SU-DHL-6 (cell line): ENCODE measurements at regions not wholly inside any gene's neighbourhood (a gene's known extent, or its start where the extent isn't known, plus 50 kb on each side); places are given as distances from the start of the nearest gene placed in this dataset.

Experiments
- H2AFZ ChIP-seq: fragments of 200-600 bp; sonication (generic); 2 replicates; pipeline ENCODE4 v1.6.1; 2014; ENCODE audit warnings: low read depth, mild to moderate bottlenecking, moderate library complexity, mixed read lengths, antibody characterized with exemption, low read length; ENCODE audit not compliant: severe bottlenecking
- H3F3A ChIP-seq: fragments of 200-600 bp; shearing (Covaris generic); 2 replicates; pipeline ENCODE4 v1.6.0; 2016; ENCODE audit warnings: antibody characterized with exemption, mild to moderate bottlenecking; ENCODE audit not compliant: insufficient read depth
- H3K27ac ChIP-seq: fragments of 200-600 bp; sonication (generic); 2 replicates; pipeline ENCODE4 v1.5.1; 2016; ENCODE audit warnings: low read depth, mild to moderate bottlenecking, low read length, moderate library complexity, mixed read lengths
- H3K27me3 ChIP-seq: fragments of 200-600 bp; sonication (generic), shearing (Covaris generic); 2 replicates; pipeline ENCODE4 v1.6.0; 2014; ENCODE audit warnings: mild to moderate bottlenecking, low read length
- H3K36me3 ChIP-seq: fragments of 200-600 bp; sonication (generic); 2 replicates; pipeline ENCODE4 v1.6.1; 2014; ENCODE audit warnings: mild to moderate bottlenecking, low read length, mixed read lengths
- H3K4me2 ChIP-seq: fragments of 300-600, 200-600 bp; shearing (Covaris generic), sonication (generic); 2 replicates; pipeline ENCODE4 v1.6.0; 2014; ENCODE audit warnings: low read length, low read depth, mild to moderate bottlenecking; ENCODE audit not compliant: poor library complexity, severe bottlenecking
- H3K4me3 ChIP-seq: fragments of 200-600 bp; sonication (generic); 2 replicates; pipeline ENCODE4 v1.5.1; 2014; ENCODE audit warnings: antibody characterized with exemption, low read length, mild to moderate bottlenecking, mixed read lengths; ENCODE audit not compliant: insufficient read depth, poor library complexity, severe bottlenecking
- H3K79me2 ChIP-seq: fragments of 200-600 bp; sonication (generic); 2 replicates; pipeline ENCODE4 v1.6.1; 2014; ENCODE audit warnings: mild to moderate bottlenecking, low read length, moderate library complexity; ENCODE audit not compliant: insufficient read depth
- H3K9ac ChIP-seq: fragments of 200-600 bp; sonication (generic); 2 replicates; pipeline ENCODE4 v1.7.0; 2014; ENCODE audit warnings: mild to moderate bottlenecking, low read length
- H3K9me2 ChIP-seq: fragments of 200-600 bp; sonication (generic); replicated peaks from 2 replicates; pipeline ENCODE4 v1.6.1; 2014; ENCODE audit warnings: low read length; ENCODE audit not compliant: insufficient read depth
- H3K9me3 ChIP-seq: fragments of 200-600 bp; sonication (generic); 2 replicates; pipeline ENCODE4 v1.6.1; 2014; ENCODE audit warnings: low read length, mixed read lengths; ENCODE audit not compliant: insufficient read depth
- H4K20me1 ChIP-seq: fragments of 200-600 bp; sonication (generic); 2 replicates; pipeline ENCODE4 v1.6.1; 2014; ENCODE audit warnings: low read depth, mild to moderate bottlenecking, antibody characterized with exemption, low read length, moderate library complexity, mixed read lengths
- CTCF ChIP-seq: fragments of 200-600 bp; sonication (generic); IDR thresholded peaks from one replicate; pipeline ENCODE4 v1.5.1; 2017; ENCODE audit warnings: antibody characterized with exemption, mild to moderate bottlenecking, low read length, moderate library complexity; ENCODE audit not compliant: insufficient read depth, poor library complexity, severe bottlenecking
- EZH2phosphoT487 ChIP-seq: fragments of 200-600 bp; sonication (generic), shearing (Covaris generic); conservative IDR thresholded peaks from 2 replicates; pipeline ENCODE4 v1.6.1; 2018; ENCODE audit warnings: mild to moderate bottlenecking, antibody characterized with exemption, low read length, moderate library complexity, mixed read lengths

- H3K27ac ChIP-seq = no peak overlapping the region
- H3K4me2 ChIP-seq = no peak overlapping the region
- no peaks in the 10 kb centered on the region for H3K36me3 ChIP-seq
- H3K4me3 ChIP-seq = no peak overlapping the region
- H3K9ac ChIP-seq = no peak overlapping the region
- no peaks in the 10 kb centered on the region for H3K79me2 ChIP-seq
- H3F3A ChIP-seq = no peaks in the 10 kb centered on the region
- no peaks in the 10 kb centered on the region for H3K27me3 ChIP-seq
- no peak for TF ChIP-seq EZH2phosphoT487
- H2AFZ ChIP-seq = no peak overlapping the region
- peaks cover 2% of the 10 kb centered on the region; the same call in 1 of the 2 replicates for H3K9me3 ChIP-seq
- no peaks in the 10 kb centered on the region for H4K20me1 ChIP-seq
- H3K9me2 ChIP-seq = no peaks in the 10 kb centered on the region
These were observed 1866.8 kb downstream of the MRPL39 start for GRCh38 chr21:23740463-23740862.

GRCh38 chr21:23732776-23733175 is 1874.5 kb downstream of the MRPL39 start:
- H3K9ac ChIP-seq = no peak overlapping the region
- no peaks in the 10 kb centered on the region for H3K9me2 ChIP-seq
- no peaks in the 10 kb centered on the region for H3K27me3 ChIP-seq
- no peaks in the 10 kb centered on the region for H3K79me2 ChIP-seq
- H3K9me3 ChIP-seq = no peaks in the 10 kb centered on the region
- no peak overlapping the region for H3K4me2 ChIP-seq
- H2AFZ ChIP-seq = peak overlapping the region; percentile 29
- no peaks in the 10 kb centered on the region for H3F3A ChIP-seq
- no peaks in the 10 kb centered on the region for H3K36me3 ChIP-seq
- H3K4me3 ChIP-seq = no peak overlapping the region
- TF ChIP-seq CTCF = no peak
- TF ChIP-seq EZH2phosphoT487 = no peak
- no peaks in the 10 kb centered on the region for H4K20me1 ChIP-seq
- H3K27ac ChIP-seq = no peak overlapping the region

- Histone ChIP-seq H3K36me3 (no peaks in the 10 kb centered on the region), H4K20me1 (no peaks in the 10 kb centered on the region), H3K27ac (no peak overlapping the region), H3K9ac (no peak overlapping the region), H3K4me2 (no peak overlapping the region), H3K9me3 (no peaks in the 10 kb centered on the region), H3K9me2 (no peaks in the 10 kb centered on the region), H3F3A (no peaks in the 10 kb centered on the region), H2AFZ (no peak overlapping the region), H3K4me3 (no peak overlapping the region), H3K79me2 (no peaks in the 10 kb centered on the region), H3K27me3 (no peaks in the 10 kb centered on the region)
- TF ChIP-seq EZH2phosphoT487 = no peak
- no peak for TF ChIP-seq CTCF
These were observed 1878.0 kb downstream of the MRPL39 start for GRCh38 chr21:23729331-23729730.

GRCh38 chr21:23725576-23725975 is 1881.7 kb downstream of the MRPL39 start:
- H3K79me2 ChIP-seq = no peaks in the 10 kb centered on the region
- H3K27me3 ChIP-seq = no peaks in the 10 kb centered on the region
- H3K9ac ChIP-seq = no peak overlapping the region
- peak overlapping the region; percentile 35 for H2AFZ ChIP-seq
- no peaks in the 10 kb centered on the region for H3F3A ChIP-seq
- H4K20me1 ChIP-seq = no peaks in the 10 kb centered on the region
- H3K9me3 ChIP-seq = no peaks in the 10 kb centered on the region
- H3K36me3 ChIP-seq = no peaks in the 10 kb centered on the region
- no peak overlapping the region for H3K27ac ChIP-seq
- H3K9me2 ChIP-seq = no peaks in the 10 kb centered on the region
- no peak overlapping the region for H3K4me2 ChIP-seq
- TF ChIP-seq CTCF = peak; percentile 25
- TF ChIP-seq EZH2phosphoT487 = no peak
- no peak overlapping the region for H3K4me3 ChIP-seq
